B cell (primary cell): ENCODE measurements at regions not wholly inside any gene's neighbourhood (a gene's known extent, or its start where the extent isn't known, plus 50 kb on each side); places are given as distances from the start of the nearest gene placed in this dataset.

Experiments
- ATAC-seq: fragments of 200-7000 bp; cut with Tn5 transposase; one replicate; pipeline ENCODE4 v1.10.0; 2021; ENCODE audit warnings: low read depth, mild to moderate bottlenecking, moderate number of reproducible peaks, moderate library complexity
- CTCF ChIA-PET: fragments of 350-600 bp; sonication (Branson Sonifier 250); formaldehyde crosslinking; loops from one replicate; lab custom pipeline; 2021; ENCODE audit warnings: antibody characterized with exemption, inconsistent platforms; lab: Charles Lee
- POLR2A ChIA-PET: fragments of 350-600 bp; sonication (Branson Sonifier 250); formaldehyde crosslinking; loops from one replicate; lab custom pipeline; 2021; ENCODE audit warnings: antibody characterized with exemption; lab: Charles Lee
- DNase-seq: peaks from one replicate; pipeline ENCODE4 v3.0.0; 2013
- H2AFZ ChIP-seq: 2 replicates; pipeline ENCODE4 v1.6.1; 2012; ENCODE audit warnings: mild to moderate bottlenecking, low read depth, low read length; ENCODE audit not compliant: insufficient read depth, poor library complexity, severe bottlenecking
- H3K27ac ChIP-seq, 2 donors: 1 replicate in 1 of 2; 2 replicates in 1 of 2; pipeline ENCODE4 v1.5.1; 2012 to 2013; ENCODE audit warnings: low read length in 2 of 2, mild to moderate bottlenecking in 2 of 2, moderate library complexity in 1 of 2
- H3K27me3 ChIP-seq, 4 experiments: fragments of 200-600 bp in 1 of 4; sonication (generic) in 1 of 4; replicated peaks in 1 of 4; 1 replicate in 2 of 4; 2 replicates in 2 of 4; pipeline versions ENCODE4 v1.6.1 to v1.7.0; 2013 to 2016; ENCODE audit warnings: low read length in 3 of 4, mild to moderate bottlenecking in 2 of 4, mixed read lengths in 1 of 4, moderate library complexity in 1 of 4; ENCODE audit not compliant: insufficient read depth in 4 of 4, control insufficient read depth in 3 of 4; ENCODE audit errors: control extremely low read depth in 1 of 4
- H3K36me3 ChIP-seq, 2 experiments: replicated peaks in 1 of 2; 1 replicate in 1 of 2; 2 replicates in 1 of 2; pipeline versions ENCODE4 v1.6.1 to v1.7.1; 2013; ENCODE audit warnings: low read length in 1 of 2; ENCODE audit not compliant: insufficient read depth in 2 of 2, control insufficient read depth in 1 of 2; ENCODE audit errors: control extremely low read depth in 1 of 2, extremely low read depth in 1 of 2
- H3K4me1 ChIP-seq, 2 donors: fragments of 200-600 bp in 1 of 2; sonication (generic) in 1 of 2; 1 replicate in 1 of 2; 2 replicates in 1 of 2; pipeline versions ENCODE4 v1.5.1 to v1.6.1; 2013 to 2017; ENCODE audit warnings: low read length in 2 of 2; ENCODE audit not compliant: control insufficient read depth in 2 of 2, insufficient read depth in 2 of 2
- H3K4me2 ChIP-seq: replicated peaks from 2 replicates; pipeline ENCODE3; 2012; ENCODE audit warnings: mild to moderate bottlenecking, low read depth, low read length; ENCODE audit not compliant: poor library complexity, severe bottlenecking
- H3K4me3 ChIP-seq, 5 experiments: fragments of 200-600 bp in 1 of 5; sonication (generic) in 1 of 5; 1 replicate in 3 of 5; 2 replicates in 2 of 5; pipeline versions ENCODE4 v1.5.1 to v1.7.0; 2011 to 2016; ENCODE audit warnings: low read length in 4 of 5, mild to moderate bottlenecking in 4 of 5, low read depth in 2 of 5, control low read depth in 1 of 5, moderate library complexity in 1 of 5; ENCODE audit not compliant: insufficient read depth in 1 of 5; ENCODE audit errors: control extremely low read depth in 1 of 5, extremely low read depth in 1 of 5
- H3K79me2 ChIP-seq: fragments of 200-600 bp; sonication (generic); one replicate; pipeline ENCODE4 v1.6.0; 2016; ENCODE audit warnings: low read length; ENCODE audit not compliant: control insufficient read depth, insufficient read depth
- H3K9ac ChIP-seq: fragments of 200-600 bp; sonication (generic); 2 replicates; pipeline ENCODE4 v1.6.1; 2017; ENCODE audit warnings: mild to moderate bottlenecking, low read length, moderate library complexity
- H3K9me3 ChIP-seq, 3 donors: one replicate each; pipeline versions ENCODE4 v1.6.1 to v1.7.1; 2013; ENCODE audit warnings: low read length in 2 of 3; ENCODE audit not compliant: control insufficient read depth in 2 of 3, insufficient read depth in 1 of 3; ENCODE audit errors: control extremely low read depth in 1 of 3
- H4K20me1 ChIP-seq: 2 replicates; pipeline ENCODE4 v1.6.0; 2012; ENCODE audit warnings: mild to moderate bottlenecking, low read length; ENCODE audit not compliant: insufficient read depth, control insufficient read depth, poor library complexity, severe bottlenecking
- H3K27ac Mint-ChIP-seq: one replicate; pipeline ENCODE4 v1.8.0; 2021; ENCODE audit warnings: mixed read lengths
- H3K27me3 Mint-ChIP-seq: one replicate; pipeline ENCODE4 v1.8.0; 2021; ENCODE audit warnings: mixed read lengths
- H3K4me1 Mint-ChIP-seq: one replicate; pipeline ENCODE4 v1.8.0; 2021; ENCODE audit warnings: mixed read lengths
- H3K4me3 Mint-ChIP-seq: one replicate; pipeline ENCODE4 v1.8.0; 2021; ENCODE audit warnings: mixed read lengths
- H3K9me3 Mint-ChIP-seq: one replicate; pipeline ENCODE4 v1.8.0; 2022; ENCODE audit warnings: mixed read lengths; ENCODE audit not compliant: insufficient read depth
- CTCF ChIP-seq: fragments of 200-600 bp; IDR thresholded peaks from one replicate; pipeline ENCODE4 v1.8.0; 2022; ENCODE audit warnings: antibody characterized with exemption, mild to moderate bottlenecking
- EZH2 ChIP-seq: IDR thresholded peaks from 2 replicates; pipeline ENCODE4 v1.6.1; 2012; ENCODE audit warnings: borderline replicate concordance, low read depth, mild to moderate bottlenecking, moderate library complexity, low read length; ENCODE audit not compliant: insufficient read depth, poor library complexity, severe bottlenecking
- WGBS: methylation state at CpG from one replicate; pipeline ENCODE4 v1.1.5; 2013; ENCODE audit warnings: missing lambda C conversion rate; ENCODE audit not compliant: insufficient coverage; 5-methylcytosine and 5-hydroxymethylcytosine counted together
- intact Hi-C: fragments of 100-400 bp; cut with micrococcal nuclease; formaldehyde crosslinking; loops from one replicate; pipeline ENCODE4 v1.10.0; 2022

GRCh38 chr21:15967661-15968060 lies 237.9 kb downstream of the USP25 start:
- no peak overlapping the region for H3K9ac ChIP-seq
- intact Hi-C loops, result no loop called here
- Mint-ChIP-seq H3K4me3 (no peak overlapping the region), H3K27ac (no peak overlapping the region), H3K9me3 (no peaks in the 10 kb centered on the region), H3K27me3 (no peaks in the 10 kb centered on the region), H3K4me1 (no peaks in the 10 kb centered on the region)
- H4K20me1 ChIP-seq, result no peaks in the 10 kb centered on the region
- CTCF ChIA-PET, result no interaction called here
- no peaks in the 10 kb centered on the region for H3K4me1 ChIP-seq
- TF ChIP-seq CTCF (no peak), EZH2 (no peak)
- H3K9me3 ChIP-seq, result no peaks in the 10 kb centered on the region
- no peaks in the 10 kb centered on the region for H3K27me3 ChIP-seq
- WGBS, result 82% methylated on average over 1 of the region's 5 CpGs
- no peaks in the 10 kb centered on the region for H3K79me2 ChIP-seq
- ATAC-seq (no peak), DNase-seq (no peak)
- POLR2A ChIA-PET, result no interaction called here
- H3K36me3 ChIP-seq, result no peaks in the 10 kb centered on the region
- H3K27ac ChIP-seq, result no peak overlapping the region
- H3K4me2 ChIP-seq, result no peak overlapping the region
- H3K4me3 ChIP-seq, result no peak overlapping the region
- no peak overlapping the region for H2AFZ ChIP-seq

- TF ChIP-seq CTCF (no peak), EZH2 (no peak)
- POLR2A ChIA-PET, result no interaction called here
- no peak overlapping the region for H3K4me3 Mint-ChIP-seq
- Histone ChIP-seq H3K36me3 (no peaks in the 10 kb centered on the region), H2AFZ (no peak overlapping the region), H3K9me3 (no peaks in the 10 kb centered on the region), H4K20me1 (no peaks in the 10 kb centered on the region), H3K4me2 (no peak overlapping the region), H3K79me2 (no peaks in the 10 kb centered on the region), H3K9ac (no peak overlapping the region), H3K27me3 (no peaks in the 10 kb centered on the region), H3K27ac (no peak overlapping the region), H3K4me3 (no peak overlapping the region), H3K4me1 (no peaks in the 10 kb centered on the region)
- no peaks in the 10 kb centered on the region for H3K9me3 Mint-ChIP-seq
- H3K27ac Mint-ChIP-seq, result no peak overlapping the region
- ATAC-seq (no peak), DNase-seq (no peak)
- no CpG with 5 or more reads among the region's 1 CpG for WGBS
- H3K4me1 Mint-ChIP-seq, result no peaks in the 10 kb centered on the region
- no peaks in the 10 kb centered on the region for H3K27me3 Mint-ChIP-seq
- CTCF ChIA-PET, result no interaction called here
- intact Hi-C loops, result no loop called here
Measured at GRCh38 chr21:15968776-15969310, 239.1 kb downstream of the USP25 start.
